BE2C (cell line): ENCODE measurements at regions not wholly inside any gene's neighbourhood (a gene's known extent, or its start where the extent isn't known, plus 50 kb on each side); places are given as distances from the start of the nearest gene placed in this dataset.

Source experiments
- DNase-seq: peaks from one replicate; pipeline ENCODE4 v3.0.0-alpha.2; 2020
- H3K27me3 ChIP-seq: fragments of 250-450 bp; sonication (Bioruptor Pico); 2 replicates; pipeline ENCODE4 v1.5.1; 2020; ENCODE audit warnings: mild to moderate bottlenecking
- H3K36me3 ChIP-seq: fragments of 250-450 bp; sonication (Bioruptor Pico); 2 replicates; pipeline ENCODE4 v1.5.1; 2020; ENCODE audit warnings: mild to moderate bottlenecking
- H3K4me1 ChIP-seq: fragments of 250-450 bp; sonication (Bioruptor Pico); 2 replicates; pipeline ENCODE4 v1.5.1; 2020
- H3K4me3 ChIP-seq: 2 replicates; pipeline ENCODE4 v1.5.1; 2011; ENCODE audit warnings: low read depth, low read length
- H3K9me3 ChIP-seq: fragments of 250-450 bp; sonication (Bioruptor Pico); 2 replicates; pipeline ENCODE4 v1.5.1; 2020
- TF ChIP-seq, protein P1 (sequence below): IDR thresholded peaks from 2 replicates; pipeline ENCODE4 v1.5.1; 2012; ENCODE audit warnings: mild to moderate bottlenecking, low read depth, low read length

DNA sequence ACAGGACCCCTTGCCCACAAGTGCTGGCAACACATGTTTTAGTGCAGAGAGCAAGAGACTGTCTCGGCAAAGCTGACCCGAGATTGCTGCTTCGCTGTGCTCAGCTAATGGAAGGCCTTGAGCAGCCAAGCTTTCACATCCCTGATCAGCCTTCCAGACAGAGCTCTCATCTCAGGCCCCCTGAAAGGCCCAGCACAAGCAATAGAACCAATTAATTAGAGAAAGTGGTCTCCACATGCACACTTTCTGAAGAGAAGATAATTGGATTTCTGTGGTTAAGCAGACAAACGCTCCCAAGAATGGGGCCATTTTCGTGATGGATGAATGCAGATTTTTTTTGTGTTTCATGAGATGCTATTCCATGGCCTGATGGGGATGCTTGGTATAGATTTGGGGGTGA lies 174.9 kb downstream of the NSG2 start:
- H3K4me1 ChIP-seq: peaks cover 50% of the 10 kb centered on the region
- no peaks in the 10 kb centered on the region for H3K9me3 ChIP-seq
- no peaks in the 10 kb centered on the region for H3K27me3 ChIP-seq
- no peaks in the 10 kb centered on the region for H3K36me3 ChIP-seq
- TF ChIP-seq, protein P1, sequence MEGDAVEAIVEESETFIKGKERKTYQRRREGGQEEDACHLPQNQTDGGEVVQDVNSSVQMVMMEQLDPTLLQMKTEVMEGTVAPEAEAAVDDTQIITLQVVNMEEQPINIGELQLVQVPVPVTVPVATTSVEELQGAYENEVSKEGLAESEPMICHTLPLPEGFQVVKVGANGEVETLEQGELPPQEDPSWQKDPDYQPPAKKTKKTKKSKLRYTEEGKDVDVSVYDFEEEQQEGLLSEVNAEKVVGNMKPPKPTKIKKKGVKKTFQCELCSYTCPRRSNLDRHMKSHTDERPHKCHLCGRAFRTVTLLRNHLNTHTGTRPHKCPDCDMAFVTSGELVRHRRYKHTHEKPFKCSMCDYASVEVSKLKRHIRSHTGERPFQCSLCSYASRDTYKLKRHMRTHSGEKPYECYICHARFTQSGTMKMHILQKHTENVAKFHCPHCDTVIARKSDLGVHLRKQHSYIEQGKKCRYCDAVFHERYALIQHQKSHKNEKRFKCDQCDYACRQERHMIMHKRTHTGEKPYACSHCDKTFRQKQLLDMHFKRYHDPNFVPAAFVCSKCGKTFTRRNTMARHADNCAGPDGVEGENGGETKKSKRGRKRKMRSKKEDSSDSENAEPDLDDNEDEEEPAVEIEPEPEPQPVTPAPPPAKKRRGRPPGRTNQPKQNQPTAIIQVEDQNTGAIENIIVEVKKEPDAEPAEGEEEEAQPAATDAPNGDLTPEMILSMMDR: no peak
- no peak overlapping the region for H3K4me3 ChIP-seq
- no peak for DNase-seq

DNA sequence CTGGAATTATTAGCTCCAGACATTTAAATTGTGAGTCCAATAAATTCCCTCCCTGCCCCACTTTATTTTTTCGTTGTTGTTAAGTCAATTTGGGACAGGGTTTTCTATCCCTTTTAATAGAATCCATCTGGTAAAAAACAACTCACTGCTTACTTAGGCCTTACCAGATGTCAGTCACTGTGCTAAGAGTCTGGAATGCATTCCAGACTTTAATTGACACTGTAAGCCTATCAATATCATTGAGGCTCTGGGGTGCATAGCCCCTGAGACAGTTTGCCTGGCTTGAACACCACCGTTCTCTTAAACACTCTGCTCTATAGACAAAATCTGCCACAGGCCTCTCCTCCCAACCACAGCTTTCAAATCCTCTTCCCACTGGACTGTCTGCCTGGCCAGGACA lies 175.9 kb downstream of the NSG2 start:
- Histone ChIP-seq H3K4me3 (no peak overlapping the region), H3K4me1 (peaks cover 56% of the 10 kb centered on the region), H3K27me3 (no peaks in the 10 kb centered on the region), H3K36me3 (no peaks in the 10 kb centered on the region), H3K9me3 (no peaks in the 10 kb centered on the region)
- no peak for DNase-seq
- TF ChIP-seq, protein P1: no peak

DNA sequence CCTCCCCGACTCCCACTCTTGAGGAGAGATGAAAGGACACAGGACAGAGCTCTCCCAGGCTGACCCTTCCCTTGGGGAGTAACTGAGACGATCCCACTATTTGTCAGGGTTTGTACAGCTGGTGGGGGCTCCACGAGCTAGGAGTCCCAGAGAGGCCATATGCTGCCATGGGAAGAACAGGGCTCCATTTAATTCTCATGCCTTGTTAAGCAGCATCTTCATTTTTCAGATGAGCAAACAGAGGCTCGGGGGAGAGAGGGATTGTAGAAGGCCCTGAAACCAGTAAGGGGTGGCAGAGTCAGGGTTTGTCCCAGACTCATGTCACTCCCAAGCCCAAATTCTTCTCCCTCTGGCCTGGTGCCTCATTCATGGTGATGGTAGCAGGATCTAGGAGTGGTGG lies 176.4 kb downstream of the NSG2 start:
- Histone ChIP-seq H3K27me3 (no peaks in the 10 kb centered on the region), H3K9me3 (no peaks in the 10 kb centered on the region)
- no peak for DNase-seq

DNA sequence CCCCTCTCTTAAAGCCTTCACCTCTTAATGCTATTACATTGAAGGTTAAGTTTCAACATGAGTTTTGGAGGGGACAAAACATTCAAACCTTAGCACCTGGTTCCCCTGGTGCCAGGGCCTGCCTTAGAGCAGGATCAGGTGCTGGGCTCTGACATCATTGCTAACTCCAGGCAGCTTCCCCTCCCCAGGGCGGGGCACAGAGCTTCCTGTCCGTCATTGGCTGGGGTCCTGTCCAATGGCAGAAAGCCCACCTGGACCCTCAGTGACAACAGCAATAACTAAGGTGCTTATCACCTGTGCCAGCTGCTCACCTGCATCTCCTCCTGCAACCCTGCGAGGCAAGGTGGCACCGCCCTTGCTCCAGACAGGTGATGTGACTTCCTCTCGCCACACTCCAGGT lies 177.4 kb downstream of the NSG2 start:
- peak; percentile 48 for DNase-seq
- Histone ChIP-seq H3K9me3 (no peaks in the 10 kb centered on the region), H3K4me3 (no peak overlapping the region), H3K4me1 (peaks cover 56% of the 10 kb centered on the region), H3K36me3 (no peaks in the 10 kb centered on the region), H3K27me3 (no peaks in the 10 kb centered on the region)
- TF ChIP-seq, protein P1: no peak

More for the DNA sequence above, 176.4 kb downstream of the NSG2 start:
- TF ChIP-seq, protein P1: no peak
- H3K4me3 ChIP-seq: no peak overlapping the region
- no peaks in the 10 kb centered on the region for H3K36me3 ChIP-seq
- H3K4me1 ChIP-seq: peaks cover 56% of the 10 kb centered on the region

DNA sequence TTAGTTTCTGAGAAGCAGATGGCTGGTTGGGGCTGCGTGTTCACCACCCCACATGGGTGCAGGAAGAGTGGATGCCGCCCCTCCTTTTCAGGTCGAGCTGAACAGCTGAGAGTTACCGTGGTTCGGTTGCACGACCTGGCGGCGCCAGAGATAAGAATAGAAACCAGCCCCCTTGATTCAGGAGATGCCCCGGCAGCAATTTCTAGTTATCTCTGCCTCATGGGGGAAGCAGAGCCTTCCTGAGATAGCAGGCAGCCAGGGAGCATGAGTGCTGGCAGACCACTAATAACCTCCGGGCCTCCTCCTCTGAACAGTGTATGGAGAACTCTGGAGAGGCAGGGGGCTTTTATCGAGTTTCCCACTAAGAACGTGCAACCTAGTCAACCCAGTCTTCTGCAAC lies 177.8 kb downstream of the NSG2 start:
- Histone ChIP-seq H3K4me3 (no peak overlapping the region), H3K36me3 (no peaks in the 10 kb centered on the region), H3K4me1 (peaks cover 60% of the 10 kb centered on the region), H3K27me3 (no peaks in the 10 kb centered on the region), H3K9me3 (no peaks in the 10 kb centered on the region)
- TF ChIP-seq, protein P1: peak; percentile 54
- peak; percentile 89 for DNase-seq

DNA sequence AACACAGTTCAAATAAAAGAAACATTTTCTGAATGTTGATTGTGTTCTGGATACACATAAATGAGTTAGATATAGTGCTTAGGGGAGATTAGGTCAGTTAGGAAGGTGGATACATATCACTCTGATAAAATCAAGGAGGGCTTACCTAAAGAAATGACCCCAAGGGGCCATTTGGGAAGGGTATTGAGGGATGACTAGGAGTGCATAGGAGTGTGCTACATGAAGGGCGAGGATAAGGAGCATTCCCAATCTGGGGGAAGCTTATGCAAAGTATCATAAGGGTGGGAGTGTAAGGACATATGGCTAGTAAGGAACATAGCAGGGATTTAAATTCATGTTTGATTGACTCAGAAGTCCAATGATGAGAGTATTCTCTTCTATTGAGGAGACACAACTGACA lies 183.6 kb downstream of the NSG2 start:
- no peaks in the 10 kb centered on the region for H3K27me3 ChIP-seq
- no peaks in the 10 kb centered on the region for H3K9me3 ChIP-seq
- H3K4me3 ChIP-seq: no peak overlapping the region
- TF ChIP-seq, protein P1: no peak
- peaks cover 51% of the 10 kb centered on the region for H3K4me1 ChIP-seq
- H3K36me3 ChIP-seq: no peaks in the 10 kb centered on the region
- DNase-seq: no peak
